ENCODE measurements at regions not wholly inside any gene's neighbourhood (a gene's known extent, or its start where the extent isn't known, plus 50 kb on each side); places are given as distances from the start of the nearest gene placed in this dataset.
"Not testable (repeated sequence)": the region's sequence is repeated elsewhere in the genome, so short reads cannot be mapped to it uniquely, and the experiment has no call there.

GRCh38 chr5:14942212-14942611 is 70.6 kb upstream of the ANKH start:
- no peak for DNase-seq (ENCODE audit: low spot score)

DNA sequence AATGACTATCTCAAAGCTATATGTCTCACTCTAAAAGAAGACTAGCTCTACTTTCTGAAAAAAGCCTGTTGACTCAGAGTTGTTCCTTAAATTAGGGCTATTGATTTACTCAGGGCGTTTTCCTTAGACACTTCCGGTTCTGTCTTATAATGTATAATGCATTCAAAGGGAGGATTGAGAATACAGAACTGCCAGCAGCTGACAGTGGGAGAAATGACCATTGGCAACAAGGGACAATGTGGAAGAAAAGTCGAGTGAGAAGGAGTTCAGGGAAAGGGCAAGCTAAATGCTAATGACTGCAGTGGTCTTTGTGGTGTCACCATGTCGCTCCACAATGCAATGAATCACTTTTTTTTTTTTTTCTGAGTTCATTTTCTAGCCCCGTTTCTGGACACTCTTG is 65.7 kb upstream of the ANKH start:
- DNase-seq (ENCODE audit: low spot score), result no peak

GRCh38 chr5:14936588-14936987 is 65.0 kb upstream of the ANKH start:
- no peak for DNase-seq (ENCODE audit: low spot score)

DNA sequence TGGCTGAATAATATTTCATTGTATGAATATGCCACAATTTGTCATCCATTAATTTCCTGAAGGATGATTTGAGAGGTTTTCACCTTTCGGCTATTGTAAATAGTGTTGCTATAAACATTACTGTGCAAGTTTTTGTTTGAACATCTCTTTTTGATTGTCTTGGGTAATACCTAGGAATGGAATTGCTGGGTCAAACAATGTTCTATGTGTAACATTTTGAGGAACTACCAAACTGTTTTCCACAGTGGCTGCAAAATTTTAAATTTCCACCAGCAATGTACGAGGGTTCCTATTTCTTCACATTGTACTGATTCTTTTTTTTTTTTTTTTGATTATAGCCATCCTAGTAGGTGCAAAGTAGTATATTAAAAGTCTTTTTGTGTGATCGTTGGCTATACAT is 63.8 kb upstream of the ANKH start:
- no peak for DNase-seq (ENCODE audit: low spot score)

- DNase-seq (ENCODE audit: low spot score), result no peak
Measured at GRCh38 chr5:14932902-14933469, 61.4 kb upstream of the ANKH start.

- no peak for DNase-seq (ENCODE audit: low spot score)
Measured at GRCh38 chr5:14930486-14930885, 58.9 kb upstream of the ANKH start.

- DNase-seq (ENCODE audit: low spot score), result no peak
Measured at GRCh38 chr5:14929293-14930065, 57.9 kb upstream of the ANKH start.

DNA sequence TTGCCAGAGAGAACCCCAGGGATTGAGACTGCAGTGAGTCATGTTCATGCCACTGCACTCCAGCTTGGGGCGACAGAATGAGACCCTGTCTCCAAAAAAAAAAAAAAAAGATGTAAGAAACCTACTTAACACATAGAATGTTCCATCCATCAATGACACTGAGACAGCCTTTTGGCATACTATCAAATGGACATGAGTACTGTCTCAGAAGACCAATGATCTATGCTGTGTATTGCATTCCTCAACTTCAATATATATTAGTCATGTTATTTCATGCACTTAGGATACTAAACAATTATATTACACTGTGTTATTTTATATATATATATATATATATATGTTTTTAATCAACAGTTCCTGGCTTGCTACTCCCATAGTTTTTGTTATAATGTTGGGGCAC is 57.1 kb upstream of the ANKH start:
- DNase-seq (ENCODE audit: low spot score), result no peak

DNA sequence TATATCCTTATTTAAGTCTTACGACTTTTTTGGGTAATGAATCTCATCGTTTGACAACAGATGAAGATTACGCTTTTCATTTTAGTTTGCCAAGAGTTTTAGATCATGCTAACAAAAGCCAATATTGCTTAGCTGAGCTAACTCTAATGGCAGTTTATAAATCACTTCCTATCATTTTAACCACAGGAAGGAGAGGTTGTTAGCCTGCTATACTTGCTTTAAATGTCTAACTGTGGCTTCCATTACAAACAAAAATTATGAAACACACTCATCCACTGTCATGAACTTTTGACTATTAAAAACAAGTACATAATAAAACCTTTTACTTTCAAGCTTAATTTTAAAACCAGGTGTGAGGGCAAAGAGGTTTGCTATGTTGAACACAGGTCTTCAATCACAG is 53.7 kb upstream of the ANKH start:
- no peak for DNase-seq (ENCODE audit: low spot score)

GRCh38 chr5:14922952-14923351 is 51.4 kb upstream of the ANKH start:
- not testable (repeated sequence) for DNase-seq (ENCODE audit: low spot score)

GRCh38 chr5:14922456-14922855 is 50.9 kb upstream of the ANKH start:
- no peak for DNase-seq (ENCODE audit: low spot score)
